ENCODE measurements at regions not wholly inside any gene's neighbourhood (a gene's known extent, or its start where the extent isn't known, plus 50 kb on each side); places are given as distances from the start of the nearest gene placed in this dataset.

- TF ChIP-seq CTCF (IDR thresholded peaks at IDR 0.05): no peak
- no peak for TF ChIP-seq POLR2AphosphoS5 (IDR thresholded peaks at IDR 0.05; ENCODE audit: insufficient read depth in 1 of 2, low read depth in 1 of 2)
Measured at GRCh38 chr2:23220513-23221094, 164.4 kb upstream of the KLHL29 start.

All from vagina (tissue), 2 donors.